ENCODE measurements at regions not wholly inside any gene's neighbourhood (a gene's known extent, or its start where the extent isn't known, plus 50 kb on each side); places are given as distances from the start of the nearest gene placed in this dataset.

DNA sequence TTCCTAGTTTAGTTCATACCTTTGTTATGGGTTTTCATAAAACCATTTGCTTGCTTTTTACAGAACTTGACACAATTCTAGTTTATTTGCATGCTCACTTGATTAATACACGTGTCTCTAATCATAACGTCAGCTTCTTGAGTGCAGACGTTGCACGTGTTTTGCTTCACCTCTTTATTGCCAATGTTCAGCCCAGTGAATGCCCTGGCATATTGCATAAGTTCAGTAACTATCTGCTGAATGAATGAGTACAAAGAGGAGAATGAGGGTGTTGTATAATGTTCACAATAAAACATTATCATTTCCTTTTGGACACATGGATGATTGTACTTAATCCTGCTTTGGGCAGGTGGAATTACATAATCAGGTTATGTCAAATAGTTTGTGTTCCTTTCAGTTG is 519.8 kb downstream of the HS3ST4 start:
- TF ChIP-seq, protein P1, sequence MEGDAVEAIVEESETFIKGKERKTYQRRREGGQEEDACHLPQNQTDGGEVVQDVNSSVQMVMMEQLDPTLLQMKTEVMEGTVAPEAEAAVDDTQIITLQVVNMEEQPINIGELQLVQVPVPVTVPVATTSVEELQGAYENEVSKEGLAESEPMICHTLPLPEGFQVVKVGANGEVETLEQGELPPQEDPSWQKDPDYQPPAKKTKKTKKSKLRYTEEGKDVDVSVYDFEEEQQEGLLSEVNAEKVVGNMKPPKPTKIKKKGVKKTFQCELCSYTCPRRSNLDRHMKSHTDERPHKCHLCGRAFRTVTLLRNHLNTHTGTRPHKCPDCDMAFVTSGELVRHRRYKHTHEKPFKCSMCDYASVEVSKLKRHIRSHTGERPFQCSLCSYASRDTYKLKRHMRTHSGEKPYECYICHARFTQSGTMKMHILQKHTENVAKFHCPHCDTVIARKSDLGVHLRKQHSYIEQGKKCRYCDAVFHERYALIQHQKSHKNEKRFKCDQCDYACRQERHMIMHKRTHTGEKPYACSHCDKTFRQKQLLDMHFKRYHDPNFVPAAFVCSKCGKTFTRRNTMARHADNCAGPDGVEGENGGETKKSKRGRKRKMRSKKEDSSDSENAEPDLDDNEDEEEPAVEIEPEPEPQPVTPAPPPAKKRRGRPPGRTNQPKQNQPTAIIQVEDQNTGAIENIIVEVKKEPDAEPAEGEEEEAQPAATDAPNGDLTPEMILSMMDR (IDR thresholded peaks at IDR 0.05; ENCODE audit: borderline replicate concordance, extremely low read depth, low read length, poor library complexity, severe bottlenecking) = no peak
- no peak for TF ChIP-seq EZH2 (IDR thresholded peaks at IDR 0.05; ENCODE audit: borderline replicate concordance, low read depth, low read length, severe bottlenecking)

Measured in DND-41 (cell line).